H1 (cell line): ENCODE measurements at regions not wholly inside any gene's neighbourhood (a gene's known extent, or its start where the extent isn't known, plus 50 kb on each side); places are given as distances from the start of the nearest gene placed in this dataset.

Experiments used
- EGR1 ChIP-seq: IDR thresholded peaks from 2 replicates; pipeline ENCODE4 v1.6.1; 2011; ENCODE audit warnings: low read depth, low read length, borderline replicate concordance
- EP300 ChIP-seq, 2 experiments: IDR thresholded peaks; 1 replicate in 1 of 2; 2 replicates in 1 of 2; pipeline ENCODE4 v1.6.1; 2011 to 2012; ENCODE audit warnings: low read depth in 2 of 2, low read length in 2 of 2, mild to moderate bottlenecking in 2 of 2, borderline replicate concordance in 1 of 2, inconsistent platforms in 1 of 2, moderate library complexity in 1 of 2
- GABPA ChIP-seq: IDR thresholded peaks from 2 replicates; pipeline ENCODE4 v1.6.1; 2011; ENCODE audit warnings: mild to moderate bottlenecking, low read length, moderate library complexity, borderline replicate concordance; ENCODE audit not compliant: insufficient read depth
- RBBP5 ChIP-seq: IDR thresholded peaks from 2 replicates; pipeline ENCODE4 v1.7.1; 2012; ENCODE audit warnings: low read depth, mild to moderate bottlenecking, inconsistent platforms, low read length, moderate library complexity, borderline replicate concordance
- TCF12 ChIP-seq: IDR thresholded peaks from 2 replicates; pipeline ENCODE4 v1.6.1; 2011; ENCODE audit warnings: low read depth, mild to moderate bottlenecking, low read length
- YY1 ChIP-seq: IDR thresholded peaks from 2 replicates; pipeline ENCODE4 v1.6.1; 2011; ENCODE audit warnings: low read depth, mild to moderate bottlenecking, low read length

GRCh38 chr7:156017916-156018700 is 205.8 kb upstream of the SHH start (continued):
- no peak for TF ChIP-seq GABPA
- no peak for TF ChIP-seq EGR1
- TF ChIP-seq RBBP5 = no peak
- TF ChIP-seq TCF12 = no peak
- no peak for TF ChIP-seq YY1
- no peak for TF ChIP-seq EP300 (IDR thresholded peaks at IDR 0.05; ENCODE audit: borderline replicate concordance in 1 of 2, low read depth in 2 of 2, low read length in 2 of 2)
